ENCODE measurements at regions not wholly inside any gene's neighbourhood (a gene's known extent, or its start where the extent isn't known, plus 50 kb on each side); places are given as distances from the start of the nearest gene placed in this dataset.

- TF ChIP-seq, protein P1, sequence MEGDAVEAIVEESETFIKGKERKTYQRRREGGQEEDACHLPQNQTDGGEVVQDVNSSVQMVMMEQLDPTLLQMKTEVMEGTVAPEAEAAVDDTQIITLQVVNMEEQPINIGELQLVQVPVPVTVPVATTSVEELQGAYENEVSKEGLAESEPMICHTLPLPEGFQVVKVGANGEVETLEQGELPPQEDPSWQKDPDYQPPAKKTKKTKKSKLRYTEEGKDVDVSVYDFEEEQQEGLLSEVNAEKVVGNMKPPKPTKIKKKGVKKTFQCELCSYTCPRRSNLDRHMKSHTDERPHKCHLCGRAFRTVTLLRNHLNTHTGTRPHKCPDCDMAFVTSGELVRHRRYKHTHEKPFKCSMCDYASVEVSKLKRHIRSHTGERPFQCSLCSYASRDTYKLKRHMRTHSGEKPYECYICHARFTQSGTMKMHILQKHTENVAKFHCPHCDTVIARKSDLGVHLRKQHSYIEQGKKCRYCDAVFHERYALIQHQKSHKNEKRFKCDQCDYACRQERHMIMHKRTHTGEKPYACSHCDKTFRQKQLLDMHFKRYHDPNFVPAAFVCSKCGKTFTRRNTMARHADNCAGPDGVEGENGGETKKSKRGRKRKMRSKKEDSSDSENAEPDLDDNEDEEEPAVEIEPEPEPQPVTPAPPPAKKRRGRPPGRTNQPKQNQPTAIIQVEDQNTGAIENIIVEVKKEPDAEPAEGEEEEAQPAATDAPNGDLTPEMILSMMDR (IDR thresholded peaks at IDR 0.05): no peak
- TF ChIP-seq SMC3 (IDR thresholded peaks at IDR 0.05) (no peak), CEBPB (IDR thresholded peaks at IDR 0.05) (no peak), BHLHE40 (IDR thresholded peaks at IDR 0.05; ENCODE audit: low read depth, low read length) (no peak)
Measured at GRCh38 chr10:10513898-10514297, 503.8 kb upstream of the CELF2 start.
